K562 (cell line): ENCODE measurements at regions not wholly inside any gene's neighbourhood (a gene's known extent, or its start where the extent isn't known, plus 50 kb on each side); places are given as distances from the start of the nearest gene placed in this dataset.

Source experiments
- ATAC-seq: fragments of 200-7000 bp; cut with Tn5 transposase; 3 replicates; pipeline ENCODE4 v1.9.1; 2020; ENCODE audit warnings: moderate library complexity
- BruUV-seq: library from RNA; stranded (reverse); fragments of 400-500 nt; replicated peaks from 2 replicates; lab custom pipeline; 2021; lab: Mats Ljungman, UMichigan
- CTCF ChIA-PET: fragments of 300-600 bp; formaldehyde crosslinking; extraction: SDS; loops from one replicate; lab custom pipeline; 2021; ENCODE audit warnings: low intra/inter-chr PET ratio; lab: Yijun Ruan, JAX
- POLR2A ChIA-PET: fragments of 300-600, 350-650 bp; sonication (Branson Sonifier 250); formaldehyde crosslinking; extraction: SDS; loops from one replicate; lab custom pipeline; 2021; ENCODE audit warnings: antibody characterized with exemption, inconsistent platforms; lab: Yijun Ruan, JAX
- DNase-seq, 4 experiments: peaks; one replicate each; pipeline versions ENCODE4 v3.0.0 to v3.0.0-alpha.2; 2011 to 2018; ENCODE audit warnings: low spot score in 3 of 4, mixed read lengths in 3 of 4; ENCODE audit errors: extremely low read depth in 1 of 4
- FAIRE-seq: peaks from 2 replicates; lab custom pipeline; 2011; peaks lifted over from hg19 to GRCh38; lab: Jason Lieb, UNC
- H2AFZ ChIP-seq: 2 replicates; pipeline ENCODE4 v1.6.0; 2011; ENCODE audit warnings: low read depth, low read length, control low read depth, inconsistent platforms
- H3K27ac ChIP-seq: fragments of 200-600 bp; 3 replicates; pipeline ENCODE4 v1.8.0; 2011; ENCODE audit warnings: low read depth, mild to moderate bottlenecking, control low read depth, inconsistent platforms, low read length, moderate library complexity, mixed read lengths; ENCODE audit errors: extremely low read depth
- H3K27me3 ChIP-seq, 2 experiments: fragments of 300-600 bp in 1 of 2; 2 replicates in 1 of 2; 3 replicates in 1 of 2; pipeline versions ENCODE4 v1.6.0 to v1.8.0; 2011; ENCODE audit warnings: inconsistent platforms in 2 of 2, low read length in 2 of 2, mild to moderate bottlenecking in 1 of 2, mixed read lengths in 1 of 2, moderate library complexity in 1 of 2; ENCODE audit not compliant: control insufficient read depth in 2 of 2, insufficient read depth in 2 of 2
- H3K36me3 ChIP-seq: fragments of 300-600 bp; 3 replicates; pipeline ENCODE4 v1.8.0; 2011; ENCODE audit warnings: mild to moderate bottlenecking, low read length, inconsistent platforms; ENCODE audit not compliant: control insufficient read depth, insufficient read depth
- H3K4me1 ChIP-seq, 2 experiments: fragments of 200-600 bp in 1 of 2; replicated peaks in 1 of 2; 2 replicates in 1 of 2; 3 replicates in 1 of 2; pipeline versions ENCODE4 v1.5.1 to v1.8.0; 2011; ENCODE audit warnings: inconsistent platforms in 2 of 2, low read length in 2 of 2, mild to moderate bottlenecking in 1 of 2, mixed read lengths in 1 of 2, moderate library complexity in 1 of 2; ENCODE audit not compliant: control insufficient read depth in 2 of 2, insufficient read depth in 2 of 2
- H3K4me2 ChIP-seq: 2 replicates; pipeline ENCODE4 v1.6.1; 2011; ENCODE audit warnings: low read length, control low read depth, inconsistent platforms, mixed read lengths; ENCODE audit not compliant: insufficient read depth
- H3K4me3 ChIP-seq: fragments of 200-600 bp; sonication (generic), shearing (Covaris generic); 2 replicates; pipeline ENCODE4 v1.5.1; 2016; ENCODE audit warnings: control low read depth, inconsistent platforms
- H3K79me2 ChIP-seq: fragments of 200-600 bp; 3 replicates; pipeline ENCODE4 v1.8.0; 2011; ENCODE audit warnings: low read length, inconsistent platforms; ENCODE audit not compliant: control insufficient read depth, insufficient read depth
- H3K9ac ChIP-seq, 2 experiments: 2 replicates each; pipeline versions ENCODE4 v1.6.0 to v1.6.1; 2011; ENCODE audit warnings: low read depth in 2 of 2, low read length in 2 of 2, control low read depth in 1 of 2, inconsistent platforms in 1 of 2, mild to moderate bottlenecking in 1 of 2, mixed read lengths in 1 of 2; ENCODE audit not compliant: insufficient read depth in 1 of 2
- H3K9me1 ChIP-seq: one replicate; pipeline ENCODE4 v1.6.0; 2011; ENCODE audit warnings: inconsistent platforms, mild to moderate bottlenecking, low read length, moderate library complexity; ENCODE audit not compliant: control insufficient read depth, insufficient read depth
- H3K9me3 ChIP-seq: replicated peaks from 2 replicates; pipeline ENCODE4 v1.5.1; 2011; ENCODE audit warnings: low read depth, low read length, inconsistent platforms; ENCODE audit not compliant: control insufficient read depth, insufficient read depth
- H4K20me1 ChIP-seq: replicated peaks from 2 replicates; pipeline ENCODE4 v1.6.1; 2011; ENCODE audit warnings: low read length, inconsistent platforms, mixed read lengths; ENCODE audit not compliant: control insufficient read depth, insufficient read depth
- ARID4B ChIP-seq: sonication (generic); formaldehyde crosslinking; IDR thresholded peaks from 2 replicates; pipeline ENCODE4 v1.8.0; 2022; ENCODE audit warnings: mild to moderate bottlenecking, missing genetic modification reagents
- ATF3 ChIP-seq, 2 experiments: fragments of 450-650 bp in 1 of 2; sonication (generic) in 1 of 2; formaldehyde crosslinking in 1 of 2; IDR thresholded peaks in 1 of 2; conservative IDR thresholded peaks in 1 of 2; 2 replicates each; pipeline versions ENCODE4 v1.6.1 to v1.8.1; 2016 to 2023; ENCODE audit warnings: mild to moderate bottlenecking in 2 of 2, moderate library complexity in 2 of 2, inconsistent platforms in 1 of 2, missing genetic modification reagents in 1 of 2
- BRD4 ChIP-seq: fragments of 200-600 bp; sonication (generic); IDR thresholded peaks from 2 replicates; pipeline ENCODE4 v1.6.1; 2017; ENCODE audit warnings: inconsistent platforms
- CBFA2T3 ChIP-seq: fragments of 450-650 bp; IDR thresholded peaks from 2 replicates; pipeline ENCODE4 v1.6.1; 2017
- CREM ChIP-seq: IDR thresholded peaks from 2 replicates; pipeline ENCODE4 v1.6.1; 2014; ENCODE audit warnings: antibody characterized with exemption, low read depth
- EP400 ChIP-seq: fragments of 450-650 bp; IDR thresholded peaks from 2 replicates; pipeline ENCODE4 v1.6.1; 2017; ENCODE audit warnings: antibody characterized with exemption, mild to moderate bottlenecking, moderate library complexity
- FOSL1 ChIP-seq: fragments of 200-800 bp; sonication (Bioruptor generic); conservative IDR thresholded peaks from 2 replicates; pipeline ENCODE4 v1.6.1; 2016; ENCODE audit warnings: missing genetic modification characterization, missing compliant biosample characterization
- HMBOX1 ChIP-seq: sonication (generic); IDR thresholded peaks from 2 replicates; pipeline ENCODE4 v1.6.1; 2016
- KDM1A ChIP-seq, 2 experiments: fragments of 450-650 bp; IDR thresholded peaks; 2 replicates each; pipeline ENCODE4 v1.6.1; 2016; ENCODE audit warnings: mild to moderate bottlenecking in 2 of 2
- NBN ChIP-seq: fragments of 450-650 bp; IDR thresholded peaks from 2 replicates; pipeline ENCODE4 v1.6.1; 2016; ENCODE audit warnings: low read depth, mild to moderate bottlenecking
- NR2C2 ChIP-seq, 2 experiments: fragments of 200-800 bp in 1 of 2; sonication (Bioruptor generic) in 1 of 2; sonication (generic) in 1 of 2; formaldehyde crosslinking in 1 of 2; IDR thresholded peaks; 2 replicates each; pipeline versions ENCODE4 v1.6.1 to v1.8.0; 2016 to 2022; ENCODE audit warnings: mild to moderate bottlenecking in 1 of 2, missing compliant biosample characterization in 1 of 2, missing genetic modification characterization in 1 of 2, missing genetic modification reagents in 1 of 2
- SMAD4 ChIP-seq: fragments of 250-450 bp; sonication (Bioruptor Pico); conservative IDR thresholded peaks from 2 replicates; pipeline ENCODE4 v1.8.0; 2021; ENCODE audit warnings: inconsistent platforms, mild to moderate bottlenecking, moderate library complexity
- SMARCE1 ChIP-seq: fragments of 450-650 bp; IDR thresholded peaks from 2 replicates; pipeline ENCODE4 v1.7.1; 2016; ENCODE audit warnings: mild to moderate bottlenecking
- TCF3 ChIP-seq: sonication (generic); formaldehyde crosslinking; IDR thresholded peaks from 2 replicates; pipeline ENCODE4 v1.4.0; 2020; ENCODE audit warnings: mild to moderate bottlenecking, missing genetic modification reagents
- USF2 ChIP-seq: sonication (generic); formaldehyde crosslinking; IDR thresholded peaks from 2 replicates; pipeline ENCODE4 v1.5.0; 2020; ENCODE audit warnings: missing genetic modification reagents
- ZEB2 ChIP-seq: fragments of 450-650 bp; IDR thresholded peaks from 2 replicates; pipeline ENCODE4 v1.6.1; 2016
- WGBS: fragments of 100-300 bp; shearing (Covaris generic); methylation state at CpG from one replicate; pipeline ENCODE4 v1.1.6; 2016; ENCODE audit warnings: low coverage, mixed read lengths; ENCODE audit not compliant: insufficient coverage; ENCODE audit errors: missing lambda C conversion rate; 5-methylcytosine and 5-hydroxymethylcytosine counted together
- in situ Hi-C: fragments of 300-500 bp; cut with MboI; formaldehyde crosslinking; loops from 4 replicates; pipeline ENCODE4 v1.15.0; 2018; ENCODE audit warnings: inconsistent platforms, mixed read lengths
- intact Hi-C: fragments of 100-400 bp; cut with micrococcal nuclease; formaldehyde crosslinking; loops from 2 replicates; pipeline ENCODE4 v1.14.2; 2022

- peak; percentile 70 for FAIRE-seq
- BruUV-seq: no TSS peak
- Histone ChIP-seq H3K27ac (peak overlapping the region; percentile 55), H3K27me3 (no peaks in the 10 kb centered on the region), H3K9me1 (no peaks in the 10 kb centered on the region), H3K4me3 (0 out of 2 replicates have a peak overlapping the region, but pooled peaks have one; percentile 6), H3K36me3 (no peaks in the 10 kb centered on the region), H3K9ac (peak overlapping the region in 1 of 2 experiments; percentile 42; a peak in 2 of 4 replicates), H3K79me2 (no peaks in the 10 kb centered on the region), H3K4me2 (peak overlapping the region; percentile 98), H3K9me3 (no peaks in the 10 kb centered on the region), H2AFZ (peak overlapping the region; percentile 65), H3K4me1 (peaks cover 8 to 42% of the 10 kb centered on the region in 2 experiments), H4K20me1 (no peaks in the 10 kb centered on the region)
- POLR2A ChIA-PET: interaction anchor here (0.6 to 5.3 kb wide), 24 partner anchors 11 to 284 kb away, joined by 3 to 130 read pairs (median 6); a partner anchor contains a TSS
- in situ Hi-C loops: loop anchor here (5.0 kb wide), 1 partner anchor 92 kb away; a partner anchor contains a TSS
- peak; percentile 6; the same call in 2 of the 3 replicates for ATAC-seq
- peak; percentile 37 to 76 (median 44) for DNase-seq
- intact Hi-C loops: loop anchor here (5.0 kb wide), 2 partner anchors 132 to 228 kb away; partner anchors contain the start of gene HMGN4
- CTCF ChIA-PET: no interaction called here
- WGBS: 15% methylated on average over 3 of the region's 3 CpGs
- TF ChIP-seq NR2C2 (CRISPR knock-in tag; IDR thresholded peaks at IDR 0.05) (no peak; the same call in 1 of the 2 replicates), NR2C2 (tag; IDR thresholded peaks at IDR 0.05) (peak; percentile 19; the same call in 1 of the 2 replicates), SMAD4 (CRISPR knock-in tag) (no peak), USF2 (CRISPR knock-in tag) (no peak), NBN (0 out of 2 replicates have a peak, but pooled peaks have one; percentile 22), SMARCE1 (peak; percentile 78), ARID4B (CRISPR knock-in tag) (no peak), TCF3 (peak; percentile 20; the same call in 1 of the 2 replicates), HMBOX1 (peak; percentile 76), ZEB2 (peak; percentile 41; the same call in 1 of the 2 replicates), BRD4 (peak; percentile 27; the same call in 1 of the 2 replicates), CREM (peak; percentile 32; the same call in 1 of the 2 replicates), KDM1A (IDR thresholded peaks at IDR 0.05) (peak in 1 of 2 experiments; percentile 68; a peak in 2 of 4 replicates), EP400 (0 out of 2 replicates have a peak, but pooled peaks have one; percentile 19), FOSL1 (tag) (peak; percentile 97), CBFA2T3 (peak; percentile 44), ATF3 (IDR thresholded peaks at IDR 0.05) (peak; percentile 74), ATF3 (CRISPR knock-in tag; conservative IDR thresholded peaks at IDR 0.05) (no peak)
Measured at GRCh38 chr6:26309731-26310142, 55.3 kb upstream of the BTN3A2 start.
